ENCODE measurements at regions not wholly inside any gene's neighbourhood (a gene's known extent, or its start where the extent isn't known, plus 50 kb on each side); places are given as distances from the start of the nearest gene placed in this dataset.

- TF ChIP-seq, protein P1, sequence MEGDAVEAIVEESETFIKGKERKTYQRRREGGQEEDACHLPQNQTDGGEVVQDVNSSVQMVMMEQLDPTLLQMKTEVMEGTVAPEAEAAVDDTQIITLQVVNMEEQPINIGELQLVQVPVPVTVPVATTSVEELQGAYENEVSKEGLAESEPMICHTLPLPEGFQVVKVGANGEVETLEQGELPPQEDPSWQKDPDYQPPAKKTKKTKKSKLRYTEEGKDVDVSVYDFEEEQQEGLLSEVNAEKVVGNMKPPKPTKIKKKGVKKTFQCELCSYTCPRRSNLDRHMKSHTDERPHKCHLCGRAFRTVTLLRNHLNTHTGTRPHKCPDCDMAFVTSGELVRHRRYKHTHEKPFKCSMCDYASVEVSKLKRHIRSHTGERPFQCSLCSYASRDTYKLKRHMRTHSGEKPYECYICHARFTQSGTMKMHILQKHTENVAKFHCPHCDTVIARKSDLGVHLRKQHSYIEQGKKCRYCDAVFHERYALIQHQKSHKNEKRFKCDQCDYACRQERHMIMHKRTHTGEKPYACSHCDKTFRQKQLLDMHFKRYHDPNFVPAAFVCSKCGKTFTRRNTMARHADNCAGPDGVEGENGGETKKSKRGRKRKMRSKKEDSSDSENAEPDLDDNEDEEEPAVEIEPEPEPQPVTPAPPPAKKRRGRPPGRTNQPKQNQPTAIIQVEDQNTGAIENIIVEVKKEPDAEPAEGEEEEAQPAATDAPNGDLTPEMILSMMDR (conservative IDR thresholded peaks at IDR 0.05; ENCODE audit: low read depth, low read length) = no peak
- TF ChIP-seq EZH2 (IDR thresholded peaks at IDR 0.05; ENCODE audit: borderline replicate concordance, low read depth, low read length, poor library complexity, severe bottlenecking) = no peak
Measured at GRCh38 chr5:85484982-85485574, 1100.4 kb upstream of the EDIL3 start.

All from A673 (cell line).